ENCODE measurements at regions not wholly inside any gene's neighbourhood (a gene's known extent, or its start where the extent isn't known, plus 50 kb on each side); places are given as distances from the start of the nearest gene placed in this dataset.

- TF ChIP-seq CTCF (conservative IDR thresholded peaks at IDR 0.05 in 1 of 2, IDR thresholded peaks at IDR 0.05 in 1 of 2; ENCODE audit: extremely low read depth in 1 of 2, insufficient read depth in 1 of 2, low read depth in 1 of 2, low read length in 2 of 2) (no peak), EZH2 (IDR thresholded peaks at IDR 0.05; ENCODE audit: borderline replicate concordance, low read length) (no peak)
These were observed 916.6 kb upstream of the CELF2 start for GRCh38 chr10:10101106-10101505.

Measured in mammary epithelial cell (primary cell).